GM18502 (cell line): ENCODE measurements at regions not wholly inside any gene's neighbourhood (a gene's known extent, or its start where the extent isn't known, plus 50 kb on each side); places are given as distances from the start of the nearest gene placed in this dataset.

Source experiments
- ATAC-seq: cut with Tn5 transposase; IDR thresholded peaks from one replicate; pipeline ENCODE4 v1.9.1; 2021; ENCODE audit warnings: mild to moderate bottlenecking; ENCODE audit not compliant: unreplicated experiment, poor library complexity

- no peak for ATAC-seq
Observed at GRCh38 chr12:128116537-128116936, 150.4 kb upstream of the TMEM132C start.

GRCh38 chr12:128120035-128120434, 146.9 kb upstream of the TMEM132C start:
- ATAC-seq: no peak

- ATAC-seq: no peak
Observed at GRCh38 chr12:128121424-128121823, 145.5 kb upstream of the TMEM132C start.

GRCh38 chr12:128123096-128123495, 143.9 kb upstream of the TMEM132C start:
- no peak for ATAC-seq

- no peak for ATAC-seq
Observed at GRCh38 chr12:128131955-128132354, 135.0 kb upstream of the TMEM132C start.

GRCh38 chr12:128133321-128134073, 133.5 kb upstream of the TMEM132C start:
- no peak for ATAC-seq

- ATAC-seq: no peak
Observed at GRCh38 chr12:128137140-128137539, 129.8 kb upstream of the TMEM132C start.

- no peak for ATAC-seq
Observed at GRCh38 chr12:128138125-128138524, 128.8 kb upstream of the TMEM132C start.

GRCh38 chr12:128140551-128140950, 126.4 kb upstream of the TMEM132C start:
- no peak for ATAC-seq

GRCh38 chr12:128150961-128151360, 116.0 kb upstream of the TMEM132C start:
- ATAC-seq: no peak

- no peak for ATAC-seq
Observed at GRCh38 chr12:128155571-128155970, 111.4 kb upstream of the TMEM132C start.

GRCh38 chr12:128163086-128163485, 103.9 kb upstream of the TMEM132C start:
- ATAC-seq: no peak

- ATAC-seq: no peak
Observed at GRCh38 chr12:128164533-128164932, 102.4 kb upstream of the TMEM132C start.

- ATAC-seq: no peak
Observed at GRCh38 chr12:128165387-128165786, 101.6 kb upstream of the TMEM132C start.

GRCh38 chr12:128168273-128168672, 98.7 kb upstream of the TMEM132C start:
- no peak for ATAC-seq

GRCh38 chr12:128170181-128170580, 96.8 kb upstream of the TMEM132C start:
- ATAC-seq: no peak

GRCh38 chr12:128178565-128178964, 88.4 kb upstream of the TMEM132C start:
- ATAC-seq: no peak

GRCh38 chr12:128178966-128179365, 88.0 kb upstream of the TMEM132C start:
- ATAC-seq: no peak

GRCh38 chr12:128180166-128180565, 86.8 kb upstream of the TMEM132C start:
- no peak for ATAC-seq

GRCh38 chr12:128190052-128190451, 76.9 kb upstream of the TMEM132C start:
- no peak for ATAC-seq

GRCh38 chr12:128190614-128191013, 76.4 kb upstream of the TMEM132C start:
- ATAC-seq: no peak

- ATAC-seq: no peak
Observed at GRCh38 chr12:128191380-128191779, 75.6 kb upstream of the TMEM132C start.
